ENCODE measurements at regions not wholly inside any gene's neighbourhood (a gene's known extent, or its start where the extent isn't known, plus 50 kb on each side); places are given as distances from the start of the nearest gene placed in this dataset.

DNA sequence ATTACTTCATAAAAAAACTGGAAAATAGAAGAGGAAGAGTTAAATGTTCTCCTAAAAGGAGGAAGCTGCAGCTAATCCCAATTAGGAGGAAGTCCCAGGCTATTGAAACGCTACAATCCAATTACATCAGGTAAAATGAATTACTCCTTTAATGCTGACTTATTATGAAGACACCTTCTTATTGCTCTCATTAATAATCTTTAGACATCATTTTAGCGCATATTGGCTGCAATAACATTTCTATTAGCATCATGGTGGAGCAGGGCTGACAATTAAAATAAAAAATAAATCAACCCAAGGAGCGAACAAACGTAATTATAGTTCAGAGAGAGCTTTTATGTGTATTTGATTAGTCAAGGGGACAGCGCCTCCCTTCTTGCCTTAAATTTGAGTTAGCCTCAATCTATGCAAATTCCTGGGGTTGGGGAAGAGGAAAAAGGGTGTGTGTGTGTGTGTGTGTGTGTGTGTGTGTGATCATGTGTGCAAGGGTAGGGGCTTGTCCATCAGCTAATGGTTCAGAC lies 109.0 kb upstream of the IRX6 start:
- DNase-seq (ENCODE audit: low read depth in 2 of 2) = no peak
- no peak overlapping the region for H3K4me3 ChIP-seq (replicated peaks in 1 of 2; ENCODE audit: low read depth in 2 of 2, low read length in 2 of 2)
- TF ChIP-seq, protein P1, sequence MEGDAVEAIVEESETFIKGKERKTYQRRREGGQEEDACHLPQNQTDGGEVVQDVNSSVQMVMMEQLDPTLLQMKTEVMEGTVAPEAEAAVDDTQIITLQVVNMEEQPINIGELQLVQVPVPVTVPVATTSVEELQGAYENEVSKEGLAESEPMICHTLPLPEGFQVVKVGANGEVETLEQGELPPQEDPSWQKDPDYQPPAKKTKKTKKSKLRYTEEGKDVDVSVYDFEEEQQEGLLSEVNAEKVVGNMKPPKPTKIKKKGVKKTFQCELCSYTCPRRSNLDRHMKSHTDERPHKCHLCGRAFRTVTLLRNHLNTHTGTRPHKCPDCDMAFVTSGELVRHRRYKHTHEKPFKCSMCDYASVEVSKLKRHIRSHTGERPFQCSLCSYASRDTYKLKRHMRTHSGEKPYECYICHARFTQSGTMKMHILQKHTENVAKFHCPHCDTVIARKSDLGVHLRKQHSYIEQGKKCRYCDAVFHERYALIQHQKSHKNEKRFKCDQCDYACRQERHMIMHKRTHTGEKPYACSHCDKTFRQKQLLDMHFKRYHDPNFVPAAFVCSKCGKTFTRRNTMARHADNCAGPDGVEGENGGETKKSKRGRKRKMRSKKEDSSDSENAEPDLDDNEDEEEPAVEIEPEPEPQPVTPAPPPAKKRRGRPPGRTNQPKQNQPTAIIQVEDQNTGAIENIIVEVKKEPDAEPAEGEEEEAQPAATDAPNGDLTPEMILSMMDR (IDR thresholded peaks at IDR 0.05; ENCODE audit: low read depth, low read length) = no peak

DNA sequence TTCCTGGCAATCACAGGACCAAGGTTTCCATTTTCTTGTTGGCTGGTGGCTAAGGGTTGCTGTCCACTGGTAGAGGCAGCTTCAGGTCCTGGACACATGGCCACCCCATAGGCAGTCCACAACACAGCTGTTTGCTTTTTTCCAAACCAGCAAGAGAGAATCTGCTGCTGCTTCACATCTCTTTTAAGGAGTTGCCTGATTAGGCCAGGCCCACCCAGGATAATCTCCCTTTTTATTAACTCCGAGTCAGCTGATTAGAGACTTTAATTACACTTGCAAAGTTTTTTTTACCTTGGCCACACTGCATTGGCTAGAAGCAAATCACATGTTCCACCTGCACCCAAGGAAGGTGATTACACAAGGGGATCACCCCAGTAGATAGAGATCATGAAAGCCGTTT lies 106.6 kb upstream of the IRX6 start:
- DNase-seq (ENCODE audit: low read depth in 2 of 2) = no peak
- H3K4me3 ChIP-seq (replicated peaks in 1 of 2; ENCODE audit: low read depth in 2 of 2, low read length in 2 of 2) = no peak overlapping the region
- TF ChIP-seq, protein P1 (IDR thresholded peaks at IDR 0.05; ENCODE audit: low read depth, low read length) = no peak

DNA sequence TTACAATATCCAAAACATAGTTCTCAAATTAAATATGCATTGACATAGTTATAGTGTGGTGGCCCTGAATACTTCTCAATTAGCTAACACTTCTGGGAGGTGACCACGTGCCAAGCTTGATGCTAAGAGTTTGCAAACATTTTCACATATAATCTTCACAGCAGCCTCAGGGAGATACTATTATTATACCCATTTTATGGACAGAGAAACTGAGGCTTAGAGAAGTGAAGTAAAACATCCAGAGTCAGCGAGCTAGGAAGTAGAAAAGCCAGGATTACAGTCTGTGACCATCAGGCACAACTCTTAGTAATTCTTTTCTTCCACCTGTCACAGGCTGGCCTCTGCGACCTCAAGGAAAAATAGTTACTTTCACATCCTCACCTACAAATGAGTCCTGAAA lies 102.2 kb upstream of the IRX6 start:
- no peak overlapping the region for H3K4me3 ChIP-seq (replicated peaks in 1 of 2; ENCODE audit: low read depth in 2 of 2, low read length in 2 of 2)
- TF ChIP-seq, protein P1 (IDR thresholded peaks at IDR 0.05; ENCODE audit: low read depth, low read length) = no peak
- DNase-seq (ENCODE audit: low read depth in 2 of 2) = no peak

DNA sequence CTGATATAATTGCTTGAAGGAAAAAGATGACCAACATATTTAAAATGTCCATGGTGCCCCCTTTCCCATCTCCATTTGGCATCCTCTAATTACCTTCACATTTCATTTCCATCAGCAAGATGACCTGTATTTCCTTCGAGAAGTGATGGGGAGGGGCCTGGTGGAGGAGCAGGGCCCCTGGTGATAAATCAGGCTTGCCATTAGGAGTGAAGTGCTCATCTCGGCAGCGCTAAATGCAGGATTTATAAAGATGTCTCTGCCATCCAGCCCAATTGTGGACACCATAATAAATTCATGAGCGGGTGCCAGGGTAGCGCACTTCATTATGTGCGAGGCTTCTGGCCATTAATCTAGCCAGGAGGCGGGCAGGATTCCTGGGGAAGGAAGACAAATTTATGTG lies 101.5 kb upstream of the IRX6 start:
- no peak overlapping the region for H3K4me3 ChIP-seq (replicated peaks in 1 of 2; ENCODE audit: low read depth in 2 of 2, low read length in 2 of 2)
- DNase-seq (ENCODE audit: low read depth in 2 of 2) = no peak
- TF ChIP-seq, protein P1 (IDR thresholded peaks at IDR 0.05; ENCODE audit: low read depth, low read length) = no peak

DNA sequence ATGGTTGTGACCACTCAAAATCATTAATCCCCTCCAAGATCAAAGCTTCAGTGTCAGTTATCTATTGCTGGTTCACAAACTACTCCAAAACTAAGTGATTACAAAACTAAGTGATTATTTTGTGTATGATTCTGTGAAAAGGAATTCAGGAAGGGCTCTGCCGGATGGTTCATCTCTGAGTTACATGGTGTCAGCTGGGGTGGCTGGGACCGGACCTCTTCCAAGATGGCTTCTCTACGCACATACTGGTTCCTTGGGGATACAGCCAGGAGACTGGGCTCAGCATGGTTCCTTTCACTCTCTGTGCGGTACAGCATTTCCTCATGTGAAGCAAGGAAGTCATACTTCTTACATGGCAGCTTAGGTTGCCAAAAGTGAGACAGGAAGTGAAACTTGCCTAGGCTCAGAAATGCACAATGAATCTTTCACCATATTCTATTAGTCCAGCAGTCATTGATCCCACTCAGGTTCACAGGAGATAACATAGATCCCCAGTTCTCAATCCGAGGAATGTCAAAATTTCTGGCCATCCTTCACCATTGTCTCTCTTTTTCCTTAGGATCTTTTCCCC lies 97.9 kb upstream of the IRX6 start:
- TF ChIP-seq, protein P1 (IDR thresholded peaks at IDR 0.05; ENCODE audit: low read depth, low read length) = no peak
- H3K4me3 ChIP-seq (replicated peaks in 1 of 2; ENCODE audit: low read depth in 2 of 2, low read length in 2 of 2) = no peak overlapping the region
- DNase-seq (ENCODE audit: low read depth in 2 of 2) = no peak

DNA sequence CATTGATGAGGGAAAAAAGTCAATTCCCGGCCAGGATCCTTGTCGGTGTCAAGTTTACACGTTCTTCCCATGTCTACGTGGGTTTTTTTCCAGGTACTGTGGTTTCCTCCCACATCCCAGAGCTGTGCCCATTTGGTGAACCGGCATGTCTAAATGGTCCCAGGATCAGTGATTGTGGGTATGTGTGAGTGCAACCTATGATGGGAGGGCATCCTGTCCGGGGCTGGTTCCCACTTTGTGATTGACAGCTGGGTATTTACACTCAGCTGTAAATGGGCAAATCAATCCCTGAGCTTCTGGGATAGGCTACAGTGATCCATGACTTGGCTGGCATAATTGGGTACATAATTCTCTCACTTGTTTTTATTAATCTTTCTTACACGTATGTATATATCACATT lies 91.2 kb upstream of the IRX6 start:
- TF ChIP-seq, protein P1 (IDR thresholded peaks at IDR 0.05; ENCODE audit: low read depth, low read length) = no peak
- no peak for DNase-seq (ENCODE audit: low read depth in 2 of 2)
- H3K4me3 ChIP-seq (replicated peaks in 1 of 2; ENCODE audit: low read depth in 2 of 2, low read length in 2 of 2) = no peak overlapping the region

DNA sequence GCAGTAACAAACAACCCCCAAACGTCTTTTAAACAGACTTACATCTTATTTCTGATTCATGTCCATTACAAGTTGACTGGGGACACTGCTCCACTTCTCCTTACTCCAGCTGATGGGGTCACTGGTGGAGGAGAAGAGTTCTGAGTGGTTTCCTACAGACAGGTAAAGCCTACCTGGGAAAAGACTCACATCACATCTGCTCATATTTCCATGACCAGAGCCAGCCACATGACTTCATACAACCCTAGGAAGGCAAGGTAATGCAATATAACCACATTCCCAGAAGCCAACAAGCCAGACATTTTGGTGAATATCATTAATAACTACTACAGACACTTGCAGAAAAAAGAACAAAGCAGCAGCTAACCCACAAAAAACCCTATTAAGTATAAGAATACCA lies 90.5 kb upstream of the IRX6 start:
- H3K4me3 ChIP-seq (replicated peaks in 1 of 2; ENCODE audit: low read depth in 2 of 2, low read length in 2 of 2) = no peak overlapping the region
- no peak for DNase-seq (ENCODE audit: low read depth in 2 of 2)
- TF ChIP-seq, protein P1 (IDR thresholded peaks at IDR 0.05; ENCODE audit: low read depth, low read length) = no peak

All from cardiac fibroblast (primary cell).